Astrocyte (in vitro differentiated cells and primary cell): ENCODE measurements at regions not wholly inside any gene's neighbourhood (a gene's known extent, or its start where the extent isn't known, plus 50 kb on each side); places are given as distances from the start of the nearest gene placed in this dataset.

Source experiments
- CTCF ChIP-seq: IDR thresholded peaks from 2 replicates; pipeline ENCODE4 v1.5.1; 2011; ENCODE audit warnings: low read depth, mild to moderate bottlenecking, inconsistent platforms, low read length, moderate library complexity; ENCODE audit not compliant: insufficient read depth
- EZH2 ChIP-seq: IDR thresholded peaks from 2 replicates; pipeline ENCODE4 v1.6.1; 2012; ENCODE audit warnings: mild to moderate bottlenecking, low read length, inconsistent platforms; ENCODE audit not compliant: insufficient read depth

- TF ChIP-seq EZH2 (no peak), CTCF (no peak)
Observed at GRCh38 chr4:30256116-30256832, 463.9 kb upstream of the PCDH7 start.
